ENCODE measurements at regions not wholly inside any gene's neighbourhood (a gene's known extent, or its start where the extent isn't known, plus 50 kb on each side); places are given as distances from the start of the nearest gene placed in this dataset.

DNA sequence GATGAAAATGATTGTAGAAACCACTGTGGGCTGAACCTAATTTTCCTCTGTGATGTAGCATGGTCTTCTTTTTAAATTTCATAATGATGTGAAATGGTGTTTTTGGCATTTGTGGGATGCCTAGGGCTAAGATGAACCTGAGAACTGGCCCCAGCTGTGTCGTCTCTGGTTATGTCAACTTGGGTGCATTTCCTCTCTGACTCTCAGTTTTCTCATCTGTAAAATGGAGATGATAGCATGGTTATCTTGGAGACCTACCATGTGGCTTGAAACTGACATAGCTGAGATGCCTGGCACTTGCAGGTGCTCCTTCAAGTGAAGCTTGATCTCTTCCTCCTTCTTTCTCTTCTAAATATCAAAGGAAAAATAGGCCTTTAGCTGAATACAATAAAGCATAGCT lies 77.8 kb downstream of the BOD1 start:
- TF ChIP-seq, protein P1, sequence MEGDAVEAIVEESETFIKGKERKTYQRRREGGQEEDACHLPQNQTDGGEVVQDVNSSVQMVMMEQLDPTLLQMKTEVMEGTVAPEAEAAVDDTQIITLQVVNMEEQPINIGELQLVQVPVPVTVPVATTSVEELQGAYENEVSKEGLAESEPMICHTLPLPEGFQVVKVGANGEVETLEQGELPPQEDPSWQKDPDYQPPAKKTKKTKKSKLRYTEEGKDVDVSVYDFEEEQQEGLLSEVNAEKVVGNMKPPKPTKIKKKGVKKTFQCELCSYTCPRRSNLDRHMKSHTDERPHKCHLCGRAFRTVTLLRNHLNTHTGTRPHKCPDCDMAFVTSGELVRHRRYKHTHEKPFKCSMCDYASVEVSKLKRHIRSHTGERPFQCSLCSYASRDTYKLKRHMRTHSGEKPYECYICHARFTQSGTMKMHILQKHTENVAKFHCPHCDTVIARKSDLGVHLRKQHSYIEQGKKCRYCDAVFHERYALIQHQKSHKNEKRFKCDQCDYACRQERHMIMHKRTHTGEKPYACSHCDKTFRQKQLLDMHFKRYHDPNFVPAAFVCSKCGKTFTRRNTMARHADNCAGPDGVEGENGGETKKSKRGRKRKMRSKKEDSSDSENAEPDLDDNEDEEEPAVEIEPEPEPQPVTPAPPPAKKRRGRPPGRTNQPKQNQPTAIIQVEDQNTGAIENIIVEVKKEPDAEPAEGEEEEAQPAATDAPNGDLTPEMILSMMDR (conservative IDR thresholded peaks at IDR 0.05; ENCODE audit: low read depth, low read length), result no peak
- no peak for TF ChIP-seq EZH2phosphoT487 (IDR thresholded peaks at IDR 0.05; ENCODE audit: borderline replicate concordance, low read length)
- TF ChIP-seq EZH2 (IDR thresholded peaks at IDR 0.05; ENCODE audit: low read length, unreplicated experiment), result no peak

Data from PC-3 (cell line).